ENCODE measurements at regions not wholly inside any gene's neighbourhood (a gene's known extent, or its start where the extent isn't known, plus 50 kb on each side); places are given as distances from the start of the nearest gene placed in this dataset.
"Not testable (repeated sequence)": the region's sequence is repeated elsewhere in the genome, so short reads cannot be mapped to it uniquely, and the experiment has no call there.

DNA sequence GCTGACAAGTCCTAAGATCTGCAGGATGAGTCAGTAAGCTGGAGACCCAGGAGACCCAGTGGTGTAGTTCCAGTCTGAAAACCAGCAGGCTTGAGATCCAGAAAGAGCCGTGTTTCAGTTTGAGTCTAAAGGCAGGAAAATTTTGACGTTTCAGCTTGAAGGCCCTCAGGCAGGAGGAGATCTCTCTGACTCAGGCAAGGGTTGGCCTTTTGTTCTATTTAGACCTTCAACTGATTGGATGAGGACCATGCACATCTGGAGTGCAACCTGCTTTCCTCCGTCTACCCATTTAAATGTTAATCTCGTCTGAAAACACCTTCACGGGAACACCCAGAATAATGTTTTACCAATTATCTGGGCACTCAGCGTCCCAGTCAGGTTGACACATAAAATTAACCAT, 69.5 kb downstream of the NPIPA7 start:
- H3K27ac ChIP-seq (ENCODE audit: low read depth, low read length); H3K36me3 ChIP-seq (ENCODE audit: control insufficient read depth, insufficient read depth, low read length); H3K27me3 ChIP-seq (ENCODE audit: control insufficient read depth, insufficient read depth, low read length); H3K4me3 ChIP-seq (ENCODE audit: low read depth, low read length); H3K9me3 ChIP-seq (ENCODE audit: control insufficient read depth, insufficient read depth, low read length); H3K9ac ChIP-seq (ENCODE audit: low read depth, low read length); H3K4me1 ChIP-seq (ENCODE audit: control insufficient read depth, insufficient read depth, low read length): not testable (repeated sequence)

DNA sequence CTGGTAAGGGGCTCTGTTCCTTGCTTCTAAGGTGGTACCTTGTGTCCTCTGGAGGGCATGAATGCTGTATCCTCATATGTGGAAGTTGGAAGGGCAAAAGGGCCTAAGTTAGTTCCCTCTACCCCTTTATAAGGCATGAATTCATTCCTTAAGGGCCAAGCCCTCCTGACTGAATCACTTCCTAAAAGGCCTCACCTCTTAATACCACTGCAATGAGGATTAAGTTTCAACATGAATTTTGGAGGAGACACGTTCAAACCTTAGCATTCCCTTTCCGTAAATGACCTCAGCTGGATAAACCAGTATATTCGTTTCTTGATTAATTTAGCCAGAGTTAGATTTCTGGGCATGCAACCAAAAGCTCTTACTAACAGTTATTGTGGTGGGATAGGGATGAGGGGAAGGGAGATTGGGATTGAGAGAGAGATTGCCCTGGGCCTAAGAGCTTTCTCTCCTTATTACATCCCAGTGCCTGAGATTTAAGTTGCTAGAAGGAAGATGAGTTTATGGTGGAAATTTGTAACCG, 70.8 kb downstream of the NPIPA7 start:
- H3K4me3 ChIP-seq (ENCODE audit: low read depth, low read length); H3K9me3 ChIP-seq (ENCODE audit: control insufficient read depth, insufficient read depth, low read length); H3K27ac ChIP-seq (ENCODE audit: low read depth, low read length); H3K9ac ChIP-seq (ENCODE audit: low read depth, low read length); H3K36me3 ChIP-seq (ENCODE audit: control insufficient read depth, insufficient read depth, low read length); H3K27me3 ChIP-seq (ENCODE audit: control insufficient read depth, insufficient read depth, low read length); H3K4me1 ChIP-seq (ENCODE audit: control insufficient read depth, insufficient read depth, low read length): not testable (repeated sequence)

- not testable (repeated sequence) for H3K9me3 ChIP-seq (ENCODE audit: control insufficient read depth, insufficient read depth, low read length); H3K27me3 ChIP-seq (ENCODE audit: control insufficient read depth, insufficient read depth, low read length); H3K4me1 ChIP-seq (ENCODE audit: control insufficient read depth, insufficient read depth, low read length); H3K9ac ChIP-seq (ENCODE audit: low read depth, low read length); H3K36me3 ChIP-seq (ENCODE audit: control insufficient read depth, insufficient read depth, low read length); H3K4me3 ChIP-seq (ENCODE audit: low read depth, low read length); H3K27ac ChIP-seq (ENCODE audit: low read depth, low read length)
Observed at GRCh38 chr16:16451721-16452410, 72.9 kb downstream of the NPIPA7 start.

GRCh38 chr16:16458579-16458978, 79.6 kb downstream of the NPIPA7 start:
- not testable (repeated sequence) for H3K36me3 ChIP-seq (ENCODE audit: control insufficient read depth, insufficient read depth, low read length); H3K9ac ChIP-seq (ENCODE audit: low read depth, low read length); H3K27ac ChIP-seq (ENCODE audit: low read depth, low read length); H3K9me3 ChIP-seq (ENCODE audit: control insufficient read depth, insufficient read depth, low read length); H3K27me3 ChIP-seq (ENCODE audit: control insufficient read depth, insufficient read depth, low read length); H3K4me1 ChIP-seq (ENCODE audit: control insufficient read depth, insufficient read depth, low read length); H3K4me3 ChIP-seq (ENCODE audit: low read depth, low read length)

DNA sequence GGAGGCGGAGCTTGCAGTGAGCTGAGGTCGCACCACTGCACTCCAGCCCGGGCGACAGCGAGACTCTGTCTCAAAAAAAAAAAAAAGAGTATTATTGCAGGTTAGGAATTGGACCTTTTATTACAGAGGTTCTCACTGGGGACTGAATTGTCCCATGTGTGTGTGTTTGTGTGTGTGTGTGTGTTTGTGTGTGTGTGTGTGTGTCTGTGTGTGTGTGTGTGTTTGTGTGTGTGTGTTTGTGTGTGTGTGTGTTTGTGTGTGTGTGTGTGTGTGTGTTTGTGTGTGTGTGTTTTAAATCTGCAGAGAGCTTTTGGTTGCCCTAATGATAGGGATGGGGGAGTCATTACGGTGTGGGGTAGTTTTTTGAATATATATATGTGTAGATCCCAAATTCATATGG, 84.9 kb downstream of the NPIPA7 start:
- H3K4me1 ChIP-seq (ENCODE audit: control insufficient read depth, insufficient read depth, low read length); H3K9me3 ChIP-seq (ENCODE audit: control insufficient read depth, insufficient read depth, low read length); H3K4me3 ChIP-seq (ENCODE audit: low read depth, low read length); H3K36me3 ChIP-seq (ENCODE audit: control insufficient read depth, insufficient read depth, low read length); H3K9ac ChIP-seq (ENCODE audit: low read depth, low read length); H3K27ac ChIP-seq (ENCODE audit: low read depth, low read length); H3K27me3 ChIP-seq (ENCODE audit: control insufficient read depth, insufficient read depth, low read length): not testable (repeated sequence)

- H3K4me3 ChIP-seq (ENCODE audit: low read depth, low read length); H3K9me3 ChIP-seq (ENCODE audit: control insufficient read depth, insufficient read depth, low read length); H3K4me1 ChIP-seq (ENCODE audit: control insufficient read depth, insufficient read depth, low read length); H3K27ac ChIP-seq (ENCODE audit: low read depth, low read length); H3K9ac ChIP-seq (ENCODE audit: low read depth, low read length); H3K36me3 ChIP-seq (ENCODE audit: control insufficient read depth, insufficient read depth, low read length); H3K27me3 ChIP-seq (ENCODE audit: control insufficient read depth, insufficient read depth, low read length): not testable (repeated sequence)
Observed at GRCh38 chr16:16488919-16489318, 110.0 kb downstream of the NPIPA7 start.

DNA sequence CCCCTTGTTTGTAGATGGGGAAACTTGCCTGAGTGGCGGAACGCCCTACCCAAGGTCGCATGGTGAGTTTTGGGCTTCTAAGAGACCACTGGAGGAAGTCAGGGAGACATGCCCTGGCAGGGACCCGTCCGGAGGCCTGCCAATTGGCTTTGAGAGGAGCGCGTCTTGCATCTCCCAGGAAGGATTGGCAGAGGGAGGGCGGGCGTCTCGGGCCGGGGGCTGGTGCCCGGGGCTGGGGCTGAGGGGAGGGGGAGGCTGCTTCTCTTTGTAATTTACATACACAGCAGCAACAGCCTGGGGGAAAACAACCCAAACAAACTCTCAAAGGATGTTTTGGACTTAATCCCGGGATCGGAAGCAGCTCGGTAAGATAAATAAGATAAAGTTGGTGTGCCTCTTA, 110.5 kb downstream of the NPIPA7 start:
- not testable (repeated sequence) for H3K4me3 ChIP-seq (ENCODE audit: low read depth, low read length)

DNA sequence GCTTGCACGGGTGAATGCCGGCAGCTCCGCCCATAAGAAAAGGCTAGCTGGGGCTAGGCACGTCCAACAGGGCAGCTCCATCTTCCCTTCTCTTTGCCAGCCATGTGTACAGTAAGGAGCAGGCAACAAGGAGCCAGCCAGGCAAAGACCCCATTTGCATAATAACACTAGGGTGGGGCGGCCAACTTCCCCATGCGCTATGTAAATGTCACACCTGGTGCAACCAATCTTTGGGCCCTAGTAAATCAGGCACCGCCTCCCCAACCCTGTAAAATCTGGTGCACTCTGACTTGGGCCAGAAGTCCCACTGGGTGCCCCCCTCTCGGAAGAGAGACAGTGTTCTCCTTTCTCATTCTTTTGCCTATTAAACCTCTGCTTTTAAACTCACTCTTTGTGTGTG, 115.2 kb downstream of the NPIPA7 start:
- H3K9ac ChIP-seq (ENCODE audit: low read depth, low read length); H3K27ac ChIP-seq (ENCODE audit: low read depth, low read length); H3K4me1 ChIP-seq (ENCODE audit: control insufficient read depth, insufficient read depth, low read length); H3K36me3 ChIP-seq (ENCODE audit: control insufficient read depth, insufficient read depth, low read length); H3K4me3 ChIP-seq (ENCODE audit: low read depth, low read length); H3K27me3 ChIP-seq (ENCODE audit: control insufficient read depth, insufficient read depth, low read length); H3K9me3 ChIP-seq (ENCODE audit: control insufficient read depth, insufficient read depth, low read length): not testable (repeated sequence)

More for the DNA sequence above, 110.5 kb downstream of the NPIPA7 start:
- H3K9ac ChIP-seq (ENCODE audit: low read depth, low read length); H3K4me1 ChIP-seq (ENCODE audit: control insufficient read depth, insufficient read depth, low read length); H3K9me3 ChIP-seq (ENCODE audit: control insufficient read depth, insufficient read depth, low read length); H3K27me3 ChIP-seq (ENCODE audit: control insufficient read depth, insufficient read depth, low read length); H3K27ac ChIP-seq (ENCODE audit: low read depth, low read length); H3K36me3 ChIP-seq (ENCODE audit: control insufficient read depth, insufficient read depth, low read length): not testable (repeated sequence)

- not testable (repeated sequence) for H3K27me3 ChIP-seq (ENCODE audit: control insufficient read depth, insufficient read depth, low read length); H3K4me1 ChIP-seq (ENCODE audit: control insufficient read depth, insufficient read depth, low read length); H3K9me3 ChIP-seq (ENCODE audit: control insufficient read depth, insufficient read depth, low read length); H3K27ac ChIP-seq (ENCODE audit: low read depth, low read length); H3K9ac ChIP-seq (ENCODE audit: low read depth, low read length); H3K36me3 ChIP-seq (ENCODE audit: control insufficient read depth, insufficient read depth, low read length); H3K4me3 ChIP-seq (ENCODE audit: low read depth, low read length)
Observed at GRCh38 chr16:16494998-16495397, 116.1 kb downstream of the NPIPA7 start.

- H3K9ac ChIP-seq (ENCODE audit: low read depth, low read length); H3K4me1 ChIP-seq (ENCODE audit: control insufficient read depth, insufficient read depth, low read length); H3K27ac ChIP-seq (ENCODE audit: low read depth, low read length); H3K4me3 ChIP-seq (ENCODE audit: low read depth, low read length); H3K36me3 ChIP-seq (ENCODE audit: control insufficient read depth, insufficient read depth, low read length); H3K9me3 ChIP-seq (ENCODE audit: control insufficient read depth, insufficient read depth, low read length); H3K27me3 ChIP-seq (ENCODE audit: control insufficient read depth, insufficient read depth, low read length): not testable (repeated sequence)
Observed at GRCh38 chr16:16499875-16500274, 120.9 kb downstream of the NPIPA7 start.

- not testable (repeated sequence) for H3K36me3 ChIP-seq (ENCODE audit: control insufficient read depth, insufficient read depth, low read length); H3K4me1 ChIP-seq (ENCODE audit: control insufficient read depth, insufficient read depth, low read length); H3K27ac ChIP-seq (ENCODE audit: low read depth, low read length); H3K9me3 ChIP-seq (ENCODE audit: control insufficient read depth, insufficient read depth, low read length); H3K27me3 ChIP-seq (ENCODE audit: control insufficient read depth, insufficient read depth, low read length); H3K4me3 ChIP-seq (ENCODE audit: low read depth, low read length); H3K9ac ChIP-seq (ENCODE audit: low read depth, low read length)
Observed at GRCh38 chr16:16507041-16507440, 128.1 kb downstream of the NPIPA7 start.

- H3K9ac ChIP-seq (ENCODE audit: low read depth, low read length); H3K4me1 ChIP-seq (ENCODE audit: control insufficient read depth, insufficient read depth, low read length); H3K36me3 ChIP-seq (ENCODE audit: control insufficient read depth, insufficient read depth, low read length): not testable (repeated sequence)
Observed at GRCh38 chr16:16508344-16508743, 129.4 kb downstream of the NPIPA7 start.

More at GRCh38 chr16:16508344-16508743, 129.4 kb downstream of the NPIPA7 start:
- not testable (repeated sequence) for H3K27me3 ChIP-seq (ENCODE audit: control insufficient read depth, insufficient read depth, low read length); H3K9me3 ChIP-seq (ENCODE audit: control insufficient read depth, insufficient read depth, low read length); H3K4me3 ChIP-seq (ENCODE audit: low read depth, low read length); H3K27ac ChIP-seq (ENCODE audit: low read depth, low read length)
